GM12891 (cell line): ENCODE measurements at regions not wholly inside any gene's neighbourhood (a gene's known extent, or its start where the extent isn't known, plus 50 kb on each side); places are given as distances from the start of the nearest gene placed in this dataset.
"Not testable (repeated sequence)": the region's sequence is repeated elsewhere in the genome, so short reads cannot be mapped to it uniquely, and the experiment has no call there.

Experiments used
- DNase-seq: peaks from one replicate; pipeline ENCODE4 v3.0.0; 2011; ENCODE audit warnings: low spot score; ENCODE audit not compliant: insufficient read length
- FAIRE-seq: peaks from 2 replicates; lab custom pipeline; 2011; peaks lifted over from hg19 to GRCh38; lab: Jason Lieb, UNC
- PAX5 ChIP-seq: IDR thresholded peaks from 2 replicates; pipeline ENCODE4 v1.6.1; 2011; ENCODE audit warnings: low read length, moderate library complexity, mild to moderate bottlenecking; ENCODE audit not compliant: insufficient read depth, severe bottlenecking
- POLR2A ChIP-seq: IDR thresholded peaks from 2 replicates; pipeline ENCODE4 v1.6.1; 2011; ENCODE audit warnings: low read depth, low read length, control low read depth
- POLR2AphosphoS5 ChIP-seq: IDR thresholded peaks from 2 replicates; pipeline ENCODE4 v1.6.1; 2011; ENCODE audit warnings: low read depth, low read length, control low read depth
- POU2F2 ChIP-seq: IDR thresholded peaks from 2 replicates; pipeline ENCODE4 v1.6.1; 2011; ENCODE audit warnings: low read depth, mild to moderate bottlenecking, control low read depth, low read length, moderate library complexity
- SPI1 ChIP-seq: IDR thresholded peaks from 2 replicates; pipeline ENCODE4 v1.6.1; 2011; ENCODE audit warnings: low read depth, low read length, control low read depth
- TAF1 ChIP-seq: IDR thresholded peaks from 2 replicates; pipeline ENCODE4 v1.6.1; 2011; ENCODE audit warnings: low read depth, low read length, control low read depth

- FAIRE-seq (no peak), DNase-seq (no peak)
- no peak for TF ChIP-seq PAX5
- TF ChIP-seq POLR2A = no peak
- no peak for TF ChIP-seq SPI1
- TF ChIP-seq POU2F2 = no peak
- no peak for TF ChIP-seq POLR2AphosphoS5
- no peak for TF ChIP-seq TAF1
Measured at GRCh38 chr7:79927116-79927515, 207.5 kb upstream of the GNAI1 start.

- TF ChIP-seq POLR2AphosphoS5 = no peak
- no peak for TF ChIP-seq SPI1
- TF ChIP-seq PAX5 = no peak
- TF ChIP-seq TAF1 = no peak
- TF ChIP-seq POU2F2 = no peak
- no peak for TF ChIP-seq POLR2A
- no peak for FAIRE-seq
- DNase-seq = no peak
Measured at GRCh38 chr7:79923953-79924352, 210.7 kb upstream of the GNAI1 start.

GRCh38 chr7:79922894-79923293 lies 211.7 kb upstream of the GNAI1 start:
- no peak for FAIRE-seq
- TF ChIP-seq POU2F2 = no peak
- no peak for TF ChIP-seq POLR2A
- no peak for TF ChIP-seq POLR2AphosphoS5
- no peak for TF ChIP-seq TAF1
- no peak for TF ChIP-seq PAX5
- no peak for TF ChIP-seq SPI1

GRCh38 chr7:79921976-79922375 lies 212.7 kb upstream of the GNAI1 start:
- TF ChIP-seq POLR2AphosphoS5 (no peak), PAX5 (no peak), SPI1 (no peak), TAF1 (no peak), POU2F2 (no peak), POLR2A (no peak)
- FAIRE-seq (no peak), DNase-seq (no peak)

More at GRCh38 chr7:79922894-79923293, 211.7 kb upstream of the GNAI1 start:
- DNase-seq = no peak

GRCh38 chr7:79918632-79919031 lies 216.0 kb upstream of the GNAI1 start:
- not testable (repeated sequence) for FAIRE-seq, DNase-seq

GRCh38 chr7:79915346-79915745 lies 219.3 kb upstream of the GNAI1 start:
- not testable (repeated sequence) for FAIRE-seq, DNase-seq

GRCh38 chr7:79912213-79912633 lies 222.4 kb upstream of the GNAI1 start:
- TF ChIP-seq POLR2AphosphoS5 = no peak
- no peak for TF ChIP-seq TAF1
- no peak for TF ChIP-seq POLR2A
- no peak for TF ChIP-seq PAX5
- TF ChIP-seq POU2F2 = no peak
- TF ChIP-seq SPI1 = no peak
- FAIRE-seq (no peak), DNase-seq (no peak)

GRCh38 chr7:79911420-79911819 lies 223.2 kb upstream of the GNAI1 start:
- no peak for FAIRE-seq
- no peak for DNase-seq
- TF ChIP-seq POLR2A (no peak), POLR2AphosphoS5 (no peak), PAX5 (no peak), POU2F2 (no peak), TAF1 (no peak), SPI1 (no peak)

GRCh38 chr7:79909176-79909575 lies 225.5 kb upstream of the GNAI1 start:
- TF ChIP-seq SPI1 = no peak
- TF ChIP-seq TAF1 = no peak
- no peak for TF ChIP-seq POU2F2
- TF ChIP-seq POLR2AphosphoS5 = no peak
- TF ChIP-seq PAX5 = no peak
- TF ChIP-seq POLR2A = no peak
- FAIRE-seq = no peak
- no peak for DNase-seq

GRCh38 chr7:79897166-79897565 lies 237.5 kb upstream of the GNAI1 start:
- no peak for TF ChIP-seq PAX5
- no peak for DNase-seq
- no peak for FAIRE-seq

GRCh38 chr7:79893991-79894390 lies 240.6 kb upstream of the GNAI1 start:
- FAIRE-seq = no peak

GRCh38 chr7:79882922-79883321 lies 251.7 kb upstream of the GNAI1 start:
- no peak for FAIRE-seq
- DNase-seq = no peak
- TF ChIP-seq POU2F2 (no peak), PAX5 (no peak), POLR2AphosphoS5 (no peak), TAF1 (no peak), POLR2A (no peak), SPI1 (no peak)

More at GRCh38 chr7:79893991-79894390, 240.6 kb upstream of the GNAI1 start:
- DNase-seq = no peak
- TF ChIP-seq PAX5 (no peak), POLR2AphosphoS5 (no peak), TAF1 (no peak), POLR2A (no peak), SPI1 (no peak), POU2F2 (no peak)
